ENCODE measurements at regions not wholly inside any gene's neighbourhood (a gene's known extent, or its start where the extent isn't known, plus 50 kb on each side); places are given as distances from the start of the nearest gene placed in this dataset. TPM values are rescaled to one million over a fixed set of nuclear protein-coding genes. Genes with fewer than 3 reads are reported as not detected.

Small RNA genes in the stretch of these regions (small RNA-seq; reads per million reads assigned to genes)
- not detected for gene MRPL57P1
